Inflammatory macrophage treated with lipopolysaccharide for 1 hour (primary cell): ENCODE measurements at regions not wholly inside any gene's neighbourhood (a gene's known extent, or its start where the extent isn't known, plus 50 kb on each side); places are given as distances from the start of the nearest gene placed in this dataset.

Source experiments
- DNase-seq, 2 donors: peaks; one replicate each; pipeline ENCODE4 v3.0.0-alpha.2; 2020 to 2022

DNA sequence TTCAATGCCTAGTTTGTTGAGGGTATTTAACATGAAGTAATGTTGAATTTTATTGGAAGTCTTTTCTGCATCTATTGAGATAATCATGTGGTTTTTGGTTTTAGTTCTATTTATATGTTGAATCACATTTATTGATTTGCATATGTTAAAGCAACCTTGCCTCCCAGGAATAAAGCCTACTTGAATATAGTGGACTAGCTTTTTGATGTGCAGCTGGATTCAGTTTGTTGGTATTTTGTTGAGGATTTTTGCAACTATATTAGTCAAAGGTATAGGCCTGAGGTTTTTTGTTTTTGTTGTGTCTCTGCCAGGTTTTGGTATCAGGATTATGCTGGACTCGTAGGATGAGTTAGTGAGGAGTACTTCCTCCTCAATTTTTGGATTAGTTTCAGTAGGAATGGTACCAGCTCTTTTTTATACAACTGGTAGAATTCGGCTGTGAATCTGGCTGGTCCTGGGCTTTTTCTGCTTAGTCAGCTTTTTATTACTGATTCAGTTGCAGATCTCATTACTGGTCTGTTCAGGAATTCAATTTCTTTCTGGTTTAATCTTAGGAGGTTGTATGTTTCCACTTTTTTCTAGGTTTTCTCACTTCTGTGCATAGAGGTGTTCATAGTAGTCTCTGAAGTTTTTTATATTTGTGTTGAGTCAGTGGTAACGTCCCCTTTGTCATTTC lies 209.8 kb upstream of the RBMS3 start:
- no peak for DNase-seq

- no peak for DNase-seq
Observed at GRCh38 chr3:29072611-29073010, 208.3 kb upstream of the RBMS3 start.

GRCh38 chr3:29077356-29077755 lies 203.5 kb upstream of the RBMS3 start:
- DNase-seq: no peak

DNA sequence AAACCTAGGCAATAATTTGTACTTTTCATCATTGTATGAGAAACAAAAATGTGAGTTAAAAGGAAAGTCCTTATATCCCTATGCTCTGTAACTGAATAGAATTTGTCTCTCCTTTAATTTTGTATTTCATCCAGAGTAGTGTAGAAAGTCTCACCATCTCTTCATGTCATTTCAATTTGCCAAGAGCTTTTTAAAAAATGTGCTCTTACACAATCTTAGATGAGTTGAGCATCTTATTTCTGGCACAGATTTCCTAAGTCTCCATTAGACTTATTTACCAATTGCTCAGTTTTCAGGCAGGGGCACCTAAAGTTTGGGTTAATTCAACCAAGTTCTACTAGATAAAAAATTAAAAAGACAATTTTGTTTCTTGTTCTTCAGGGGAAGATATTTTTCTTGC lies 201.5 kb upstream of the RBMS3 start:
- no peak for DNase-seq

- DNase-seq: no peak
Observed at GRCh38 chr3:29080967-29081366, 199.9 kb upstream of the RBMS3 start.

GRCh38 chr3:29083081-29083480 lies 197.8 kb upstream of the RBMS3 start:
- no peak for DNase-seq

DNA sequence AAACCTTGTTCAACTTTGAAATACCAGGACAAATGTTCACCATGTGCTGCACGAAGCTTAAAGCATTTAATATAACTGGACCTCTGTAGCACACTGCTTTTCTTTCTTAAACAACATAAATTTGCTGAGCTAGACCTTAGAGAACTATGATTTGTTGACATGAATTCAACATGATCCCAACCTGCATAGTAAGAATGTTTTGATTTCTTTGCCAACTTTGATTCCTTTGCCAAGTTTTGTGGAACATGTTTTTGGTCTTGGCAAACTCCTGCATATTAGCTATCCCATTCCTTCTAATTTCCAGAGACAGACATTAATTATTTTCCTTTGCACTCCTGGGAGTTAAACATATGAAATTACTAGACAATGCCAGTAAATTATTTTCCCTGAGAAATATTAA lies 197.2 kb upstream of the RBMS3 start:
- no peak for DNase-seq

DNA sequence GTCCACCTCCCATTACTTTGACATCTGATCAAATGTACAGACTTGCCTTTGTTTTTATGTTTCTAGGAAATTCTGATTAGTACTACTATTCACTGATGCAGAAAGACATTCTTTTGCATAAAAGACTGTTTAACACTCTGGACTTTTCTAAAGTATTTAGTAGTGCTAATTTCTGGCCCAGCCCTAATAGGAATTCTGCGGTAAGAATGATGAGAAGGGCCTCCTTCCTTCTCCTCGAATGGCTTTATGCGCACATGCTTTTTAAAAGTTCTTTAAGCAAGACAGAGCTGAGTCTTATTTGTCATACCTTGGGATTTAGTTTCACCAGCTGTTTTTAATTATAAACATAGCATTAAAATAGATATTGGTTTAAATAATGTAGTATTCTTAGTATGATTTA lies 192.3 kb upstream of the RBMS3 start:
- DNase-seq: no peak

DNA sequence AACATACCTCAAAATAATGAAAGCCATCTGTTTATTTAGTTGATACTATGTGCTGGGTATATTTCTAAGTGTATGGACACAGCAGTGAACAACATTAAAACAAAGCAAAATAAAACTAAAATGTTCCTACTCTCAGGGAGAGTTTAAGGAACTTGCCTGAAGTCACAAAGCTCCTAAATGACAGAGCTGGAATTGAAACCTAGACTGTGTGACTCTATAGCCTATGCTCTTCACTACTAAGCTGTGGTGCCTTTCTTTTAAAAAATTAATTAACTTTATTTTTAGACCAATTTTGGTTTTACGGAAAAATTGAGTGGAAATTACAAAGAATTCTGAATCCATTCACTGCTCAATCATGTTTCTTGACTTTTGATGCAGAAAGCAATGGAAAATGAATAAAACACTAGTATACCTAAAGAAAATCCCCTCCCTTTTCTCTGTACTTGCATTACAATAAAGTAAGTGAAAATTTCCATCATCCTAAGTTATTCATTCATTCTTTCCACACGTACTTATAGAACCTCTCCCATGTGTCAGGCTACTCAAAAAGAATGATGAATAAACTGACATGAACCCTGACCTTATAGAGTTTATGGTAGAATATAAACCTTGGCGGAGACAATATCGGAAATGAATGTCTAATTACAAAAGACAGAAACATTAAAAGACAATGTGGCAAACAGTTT lies 189.8 kb upstream of the RBMS3 start:
- no peak for DNase-seq

- no peak for DNase-seq
Observed at GRCh38 chr3:29091599-29092189, 189.2 kb upstream of the RBMS3 start.

- no peak for DNase-seq
Observed at GRCh38 chr3:29092348-29092747, 188.5 kb upstream of the RBMS3 start.

DNA sequence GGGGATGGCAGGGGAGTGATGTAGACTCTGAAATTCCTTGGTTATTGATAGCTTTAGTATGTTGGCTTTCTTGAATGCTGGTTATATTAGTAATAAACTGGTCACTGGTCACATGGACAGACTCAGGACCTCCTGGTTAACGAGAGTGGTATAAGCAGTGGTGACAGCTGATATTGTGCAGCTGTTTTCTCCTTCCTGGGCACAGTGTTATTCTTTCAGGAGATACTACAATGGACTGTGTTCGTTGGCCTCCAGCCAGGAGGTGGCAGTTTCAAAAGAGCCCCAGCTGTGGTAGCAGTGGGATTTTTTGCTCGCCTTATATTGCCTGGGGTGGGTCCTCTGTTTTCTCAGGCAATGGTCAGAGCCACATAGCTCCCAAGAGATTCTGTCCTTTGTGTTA lies 181.6 kb upstream of the RBMS3 start:
- no peak for DNase-seq

DNA sequence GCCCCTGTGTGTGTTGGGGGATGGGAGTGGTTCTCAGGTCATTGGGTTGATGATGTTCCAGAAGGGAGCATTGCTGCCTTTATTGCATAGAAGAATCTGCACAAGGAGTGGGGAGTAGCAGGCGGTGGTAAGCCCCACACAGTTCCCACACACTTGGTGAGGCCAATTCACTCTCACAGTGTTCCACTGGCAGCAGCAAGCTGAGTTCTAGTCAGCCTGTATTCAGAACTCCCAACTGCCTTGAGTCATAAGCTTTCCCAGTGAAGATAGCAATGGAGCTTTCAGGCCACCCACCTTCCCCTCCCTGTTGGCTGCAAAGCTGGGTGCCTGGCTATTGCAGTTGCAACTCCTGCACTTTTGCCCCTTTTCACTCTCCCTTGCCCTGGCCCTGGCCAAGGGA lies 181.1 kb upstream of the RBMS3 start:
- no peak for DNase-seq

GRCh38 chr3:29100292-29100691 lies 180.6 kb upstream of the RBMS3 start:
- DNase-seq: no peak

DNA sequence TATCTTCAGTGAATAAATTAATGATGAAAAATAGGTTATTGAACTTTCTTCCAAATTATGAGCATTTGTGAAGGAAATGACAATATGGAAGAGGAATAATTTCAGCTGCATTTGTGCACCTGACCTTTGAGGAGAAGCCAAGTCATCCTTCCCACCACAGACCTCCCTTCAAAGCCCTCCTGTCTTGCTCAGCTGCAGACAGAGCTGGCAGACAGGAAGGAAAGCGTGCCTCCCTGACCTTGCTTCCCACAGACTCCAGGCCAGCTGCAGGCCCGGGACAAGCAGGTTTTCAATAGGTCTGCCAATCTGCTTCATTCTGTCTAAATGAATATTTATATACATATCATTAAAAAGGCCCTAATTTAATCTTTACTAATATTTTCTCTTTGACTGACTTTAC lies 152.9 kb upstream of the RBMS3 start:
- DNase-seq: no peak

DNA sequence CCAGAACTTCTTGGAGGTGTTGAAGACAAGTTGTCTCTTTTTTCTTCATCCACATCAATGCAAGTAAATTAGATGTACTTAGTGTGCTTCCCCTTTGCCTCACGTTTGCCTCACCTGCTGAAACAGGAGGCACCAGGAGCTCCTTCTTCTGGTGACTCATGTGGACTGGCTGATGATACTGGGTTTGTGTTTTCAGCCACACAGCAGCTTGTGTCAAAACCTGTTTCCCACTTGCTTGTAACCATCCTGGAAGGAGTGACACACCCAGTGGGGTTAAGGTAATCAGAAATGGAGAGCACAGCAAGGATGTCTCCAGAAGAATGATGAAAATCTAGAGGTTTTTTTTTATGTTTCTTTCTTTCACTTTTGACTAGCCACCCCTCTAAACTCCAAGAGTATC lies 143.3 kb upstream of the RBMS3 start:
- DNase-seq: no peak

- no peak for DNase-seq
Observed at GRCh38 chr3:29138171-29138570, 142.7 kb upstream of the RBMS3 start.

DNA sequence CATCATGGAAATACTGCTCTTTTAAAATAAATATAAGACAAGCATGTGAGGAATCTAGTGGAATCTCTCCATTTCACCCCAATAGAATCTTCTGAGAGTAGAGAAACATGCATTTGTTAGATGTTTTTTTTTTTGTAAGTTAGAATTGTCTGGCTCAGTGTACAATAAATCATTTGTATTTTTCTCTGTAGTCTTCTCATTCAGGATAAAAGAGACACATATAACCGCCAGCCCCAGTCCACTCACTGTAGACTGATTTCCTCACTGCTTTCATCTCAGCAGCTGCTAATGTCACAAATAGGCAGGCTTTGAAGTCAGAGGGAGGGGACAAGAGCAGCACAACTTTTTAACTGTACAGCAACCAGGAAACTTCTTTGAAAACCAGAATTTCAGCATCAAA lies 140.2 kb upstream of the RBMS3 start:
- DNase-seq: no peak

GRCh38 chr3:29141197-29141917 lies 139.5 kb upstream of the RBMS3 start:
- DNase-seq: no peak

GRCh38 chr3:29141918-29142275 lies 139.0 kb upstream of the RBMS3 start:
- DNase-seq: no peak

- DNase-seq: no peak
Observed at GRCh38 chr3:29143151-29143550, 137.7 kb upstream of the RBMS3 start.

GRCh38 chr3:29144361-29144760 lies 136.5 kb upstream of the RBMS3 start:
- DNase-seq: no peak

DNA sequence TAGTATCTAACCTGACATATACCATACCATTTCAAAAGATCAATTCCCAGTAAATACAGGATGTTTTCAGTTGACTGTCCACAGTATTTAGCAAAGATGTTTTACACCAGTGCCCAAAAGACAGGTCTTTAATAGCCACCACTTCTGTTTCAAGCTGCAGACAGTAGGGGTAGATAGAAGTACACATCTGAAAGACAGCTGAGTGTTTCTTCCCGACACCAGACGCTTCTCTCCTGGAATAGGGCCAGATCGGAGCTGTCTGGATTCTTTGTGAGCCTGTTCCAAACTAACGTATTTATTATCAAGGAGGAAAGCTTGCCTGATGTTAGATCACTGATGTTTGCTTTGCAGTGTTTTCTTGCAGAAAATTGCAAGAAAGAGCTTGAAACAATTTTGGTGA lies 136.1 kb upstream of the RBMS3 start:
- no peak for DNase-seq

- no peak for DNase-seq
Observed at GRCh38 chr3:29145360-29145759, 135.5 kb upstream of the RBMS3 start.
